ENCODE measurements at regions not wholly inside any gene's neighbourhood (a gene's known extent, or its start where the extent isn't known, plus 50 kb on each side); places are given as distances from the start of the nearest gene placed in this dataset.

DNA sequence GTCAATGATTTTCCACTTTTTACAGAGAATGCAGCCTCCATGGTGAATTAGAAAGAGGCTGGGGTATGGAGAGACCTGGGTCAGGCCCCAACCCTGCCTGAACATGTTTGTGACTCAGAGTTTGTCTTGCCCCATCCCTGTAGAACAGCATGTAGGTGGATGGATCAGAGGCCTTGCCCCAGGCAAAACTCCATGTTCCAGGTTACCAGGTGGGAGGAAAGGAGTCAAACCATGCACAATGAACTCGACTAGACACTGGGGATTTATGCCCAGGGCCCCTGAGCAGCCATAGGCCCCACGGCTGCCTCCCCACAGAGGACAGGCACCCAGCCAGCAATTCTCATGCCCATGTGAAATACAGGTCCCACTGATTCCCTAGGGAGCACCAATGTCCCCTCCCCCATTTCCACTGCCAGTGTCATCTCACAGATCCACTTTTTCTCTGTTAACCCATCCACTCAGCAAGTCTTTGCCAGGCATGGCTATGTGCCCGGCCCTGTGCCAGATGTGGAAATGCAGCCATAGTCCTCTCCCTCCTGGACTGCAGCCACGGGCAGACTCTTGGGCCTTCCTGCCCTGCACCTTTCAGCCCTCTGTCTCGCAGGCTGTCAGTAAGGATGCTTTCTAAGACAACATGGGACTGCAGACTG, 737.8 kb upstream of the HS6ST1 start:
- H3K36me3 Mint-ChIP-seq (ENCODE audit: low read depth): no peaks in the 10 kb centered on the region
- no peak overlapping the region for H3K4me3 Mint-ChIP-seq
- H3K9me3 Mint-ChIP-seq: no peaks in the 10 kb centered on the region
- no peak overlapping the region for H3K27ac Mint-ChIP-seq
- H3K27me3 Mint-ChIP-seq (ENCODE audit: low read depth): peaks cover 9% of the 10 kb centered on the region
- no peak for TF ChIP-seq CTCF (IDR thresholded peaks at IDR 0.05; ENCODE audit: unreplicated experiment in 3 of 3)
- no peaks in the 10 kb centered on the region for H3K4me1 Mint-ChIP-seq

GRCh38 chr2:129056959-129057317, 738.3 kb upstream of the HS6ST1 start:
- no peak overlapping the region for H3K4me3 Mint-ChIP-seq

GRCh38 chr2:129058981-129059380, 740.3 kb upstream of the HS6ST1 start:
- Mint-ChIP-seq H3K4me1 (no peaks in the 10 kb centered on the region), H3K27ac (no peak overlapping the region), H3K4me3 (no peak overlapping the region), H3K27me3 (ENCODE audit: low read depth) (peaks cover 6% of the 10 kb centered on the region), H3K36me3 (ENCODE audit: low read depth) (no peaks in the 10 kb centered on the region), H3K9me3 (no peaks in the 10 kb centered on the region)
- TF ChIP-seq CTCF (IDR thresholded peaks at IDR 0.05; ENCODE audit: unreplicated experiment in 3 of 3): no peak

More at GRCh38 chr2:129056959-129057317, 738.3 kb upstream of the HS6ST1 start:
- H3K27ac Mint-ChIP-seq: no peak overlapping the region
- H3K36me3 Mint-ChIP-seq (ENCODE audit: low read depth): no peaks in the 10 kb centered on the region
- no peaks in the 10 kb centered on the region for H3K9me3 Mint-ChIP-seq
- H3K4me1 Mint-ChIP-seq: no peaks in the 10 kb centered on the region
- peaks cover 9% of the 10 kb centered on the region for H3K27me3 Mint-ChIP-seq (ENCODE audit: low read depth)
- TF ChIP-seq CTCF (IDR thresholded peaks at IDR 0.05; ENCODE audit: unreplicated experiment in 3 of 3): no peak

DNA sequence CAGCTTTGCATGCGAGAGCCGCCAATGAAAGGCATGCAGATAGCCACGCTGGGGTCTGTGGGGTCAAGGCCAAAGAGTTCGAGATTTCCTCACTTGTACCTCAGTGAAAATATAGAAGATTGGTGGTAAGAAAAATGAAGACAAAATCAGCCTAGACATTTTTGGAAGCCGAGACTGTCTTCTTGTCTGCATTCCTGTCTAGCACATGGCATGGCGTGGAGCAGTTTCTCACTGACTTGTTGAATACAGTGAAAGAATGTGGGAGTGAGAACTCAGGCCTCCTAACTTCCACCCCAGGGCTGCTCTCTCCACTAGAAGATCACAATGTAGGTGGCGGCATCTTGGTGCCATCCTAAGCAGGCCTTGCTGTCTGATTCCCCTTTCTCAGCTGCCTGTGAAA, 740.8 kb upstream of the HS6ST1 start:
- Mint-ChIP-seq H3K4me3 (no peak overlapping the region), H3K36me3 (ENCODE audit: low read depth) (no peaks in the 10 kb centered on the region), H3K27ac (no peak overlapping the region), H3K4me1 (no peaks in the 10 kb centered on the region), H3K9me3 (no peaks in the 10 kb centered on the region), H3K27me3 (ENCODE audit: low read depth) (peaks cover 4% of the 10 kb centered on the region)
- TF ChIP-seq CTCF (IDR thresholded peaks at IDR 0.05; ENCODE audit: unreplicated experiment in 3 of 3): no peak

DNA sequence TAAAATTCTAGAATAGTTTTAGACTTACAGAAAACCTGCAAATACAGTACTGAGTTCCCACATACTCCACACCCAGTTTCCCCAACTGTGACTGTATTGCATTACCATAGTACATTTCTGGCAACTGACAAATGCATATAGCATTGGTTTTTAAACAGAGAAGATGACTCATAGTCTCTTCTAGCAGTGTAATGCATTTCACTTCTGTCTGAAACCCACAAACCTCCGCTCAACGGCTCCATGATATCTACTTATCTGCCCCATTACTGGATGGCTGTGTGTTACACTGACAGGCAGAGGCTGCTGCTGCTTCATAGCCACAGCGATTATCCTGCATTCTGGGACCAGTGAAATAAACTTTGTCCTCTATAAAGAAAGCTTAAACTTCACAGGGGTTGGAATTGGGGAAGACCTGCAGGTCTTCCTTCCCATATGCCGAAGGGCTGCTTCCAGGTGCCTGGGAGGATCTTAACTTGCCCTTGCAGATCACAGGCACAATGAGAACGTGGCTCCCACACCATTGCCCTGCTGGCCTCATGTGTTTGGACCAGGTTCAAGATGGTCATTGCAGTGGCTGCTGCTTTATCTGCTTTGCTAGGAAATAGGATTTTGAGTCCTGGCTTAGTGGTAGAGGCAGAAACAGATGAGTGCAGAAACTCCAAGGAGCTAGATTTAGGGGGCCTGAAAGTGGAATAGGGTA, 742.6 kb upstream of the HS6ST1 start:
- Mint-ChIP-seq H3K27me3 (ENCODE audit: low read depth) (peaks cover 4% of the 10 kb centered on the region), H3K27ac (no peak overlapping the region), H3K36me3 (ENCODE audit: low read depth) (no peaks in the 10 kb centered on the region), H3K9me3 (no peaks in the 10 kb centered on the region), H3K4me3 (no peak overlapping the region), H3K4me1 (no peaks in the 10 kb centered on the region)
- TF ChIP-seq CTCF (IDR thresholded peaks at IDR 0.05; ENCODE audit: unreplicated experiment in 3 of 3): no peak

DNA sequence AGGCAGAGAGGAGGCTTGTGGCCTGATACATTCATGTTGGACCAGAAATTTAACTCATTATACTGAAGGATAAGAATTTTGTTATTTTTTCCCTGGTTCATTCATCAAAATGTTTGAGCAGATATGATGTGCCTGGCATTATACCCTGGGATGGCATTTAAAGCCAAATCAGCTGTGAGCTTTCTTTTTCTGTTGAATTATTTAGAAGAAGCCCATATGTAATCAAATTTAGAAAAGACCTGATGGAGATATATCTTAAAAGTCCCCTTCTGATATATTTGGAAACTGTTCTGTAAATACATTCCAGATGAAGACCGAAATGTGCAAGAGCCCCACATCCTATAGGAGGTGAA, 743.1 kb upstream of the HS6ST1 start:
- Mint-ChIP-seq H3K27me3 (ENCODE audit: low read depth) (peaks cover 4% of the 10 kb centered on the region), H3K4me1 (no peaks in the 10 kb centered on the region), H3K36me3 (ENCODE audit: low read depth) (no peaks in the 10 kb centered on the region), H3K4me3 (no peak overlapping the region), H3K9me3 (no peaks in the 10 kb centered on the region), H3K27ac (no peak overlapping the region)
- TF ChIP-seq CTCF (IDR thresholded peaks at IDR 0.05; ENCODE audit: unreplicated experiment in 3 of 3): no peak

Measured in nephron (organoid).